HG02870 (cell line): ENCODE measurements at regions not wholly inside any gene's neighbourhood (a gene's known extent, or its start where the extent isn't known, plus 50 kb on each side); places are given as distances from the start of the nearest gene placed in this dataset.
"Not testable (repeated sequence)": the region's sequence is repeated elsewhere in the genome, so short reads cannot be mapped to it uniquely, and the experiment has no call there.

ENCODE experiments used
- ATAC-seq: cut with Tn5 transposase; IDR thresholded peaks from one replicate; pipeline ENCODE4 v1.9.1; 2021; ENCODE audit warnings: mild to moderate bottlenecking, moderate library complexity; ENCODE audit not compliant: unreplicated experiment

- no peak for ATAC-seq
These were observed 249.8 kb upstream of the MAD2L1 start for GRCh38 chr4:120316416-120316815.

- ATAC-seq = no peak
These were observed 248.3 kb upstream of the MAD2L1 start for GRCh38 chr4:120314969-120315368.

GRCh38 chr4:120304801-120305200, 238.2 kb upstream of the MAD2L1 start:
- ATAC-seq = no peak

- no peak for ATAC-seq
These were observed 233.0 kb upstream of the MAD2L1 start for GRCh38 chr4:120299631-120300030.

- ATAC-seq = no peak
These were observed 226.7 kb upstream of the MAD2L1 start for GRCh38 chr4:120293341-120293740.

- ATAC-seq = no peak
These were observed 224.9 kb upstream of the MAD2L1 start for GRCh38 chr4:120291541-120291940.

GRCh38 chr4:120290553-120290952, 223.9 kb upstream of the MAD2L1 start:
- no peak for ATAC-seq

GRCh38 chr4:120286813-120287212, 220.2 kb upstream of the MAD2L1 start:
- ATAC-seq = no peak

GRCh38 chr4:120281581-120281980, 214.9 kb upstream of the MAD2L1 start:
- ATAC-seq = no peak

GRCh38 chr4:120277391-120277790, 210.7 kb upstream of the MAD2L1 start:
- no peak for ATAC-seq

GRCh38 chr4:120266602-120267001, 200.0 kb upstream of the MAD2L1 start:
- no peak for ATAC-seq

- no peak for ATAC-seq
These were observed 197.0 kb upstream of the MAD2L1 start for GRCh38 chr4:120263618-120264017.

- no peak for ATAC-seq
These were observed 194.5 kb upstream of the MAD2L1 start for GRCh38 chr4:120261117-120261516.

- not testable (repeated sequence) for ATAC-seq
These were observed 189.6 kb upstream of the MAD2L1 start for GRCh38 chr4:120256112-120256775.

GRCh38 chr4:120238277-120238973, 171.8 kb upstream of the MAD2L1 start:
- ATAC-seq = no peak

GRCh38 chr4:120236873-120237272, 170.2 kb upstream of the MAD2L1 start:
- ATAC-seq = no peak

GRCh38 chr4:120232050-120232449, 165.4 kb upstream of the MAD2L1 start:
- no peak for ATAC-seq

- ATAC-seq = no peak
These were observed 161.4 kb upstream of the MAD2L1 start for GRCh38 chr4:120228086-120228485.

- ATAC-seq = no peak
These were observed 160.9 kb upstream of the MAD2L1 start for GRCh38 chr4:120227554-120227953.

GRCh38 chr4:120225527-120225926, 158.9 kb upstream of the MAD2L1 start:
- ATAC-seq = no peak

GRCh38 chr4:120218981-120219380, 152.3 kb upstream of the MAD2L1 start:
- ATAC-seq = no peak

GRCh38 chr4:120215350-120215749, 148.7 kb upstream of the MAD2L1 start:
- no peak for ATAC-seq
